ENCODE measurements at regions not wholly inside any gene's neighbourhood (a gene's known extent, or its start where the extent isn't known, plus 50 kb on each side); places are given as distances from the start of the nearest gene placed in this dataset.
A peak's percentile ranks its signal among the peaks of the same experiment; 100 is the strongest.

DNA sequence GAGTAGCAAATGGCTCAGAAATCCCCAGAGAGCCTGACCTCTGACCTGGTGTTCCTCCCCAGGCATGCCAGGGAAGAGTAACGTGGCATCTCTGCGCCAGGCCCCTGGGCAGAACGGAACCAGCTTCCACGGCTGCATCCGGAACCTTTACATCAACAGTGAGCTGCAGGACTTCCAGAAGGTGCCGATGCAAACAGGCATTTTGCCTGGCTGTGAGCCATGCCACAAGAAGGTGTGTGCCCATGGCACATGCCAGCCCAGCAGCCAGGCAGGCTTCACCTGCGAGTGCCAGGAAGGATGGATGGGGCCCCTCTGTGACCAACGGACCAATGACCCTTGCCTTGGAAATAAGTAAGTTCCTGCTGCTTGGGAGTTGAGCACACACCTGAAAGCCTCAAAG, 83.4 kb upstream of the PACRGL start:
- no peak for DNase-seq (ENCODE audit: extremely low read depth in 1 of 11, low read depth in 9 of 11, low spot score in 4 of 11)

DNA sequence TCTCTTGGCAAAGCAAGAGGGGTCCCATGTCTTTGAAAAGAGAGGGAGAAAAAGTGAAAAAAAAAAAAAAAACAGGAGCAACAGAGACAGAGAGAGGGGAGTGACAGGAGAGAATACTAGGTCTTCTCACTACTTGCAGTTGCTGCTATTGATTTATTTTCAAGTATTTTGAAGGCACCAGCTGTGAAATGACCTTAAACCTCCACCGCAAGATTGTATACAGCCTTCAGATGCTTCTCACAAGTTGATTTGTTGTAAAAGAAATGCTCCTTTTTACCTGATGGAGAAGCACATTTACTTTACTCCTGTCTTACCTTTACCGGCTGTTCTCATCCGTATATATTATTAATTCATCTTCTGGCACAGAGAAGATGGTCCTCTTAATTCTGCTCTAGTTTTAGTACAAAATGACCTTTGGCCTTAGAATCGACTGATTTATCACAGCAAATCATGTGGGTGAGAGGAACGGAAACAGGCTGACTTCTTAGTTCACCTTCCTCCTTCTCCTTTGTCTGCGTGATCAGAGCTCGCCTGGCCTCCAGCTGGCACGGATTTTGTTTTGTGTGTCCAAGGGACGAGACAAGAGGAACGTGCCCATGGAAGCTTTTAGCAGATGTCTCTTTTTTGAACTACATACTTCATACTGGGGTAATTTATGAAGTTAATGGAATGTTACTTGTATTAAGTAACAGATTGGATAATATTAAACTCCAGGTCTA, 82.4 kb upstream of the PACRGL start:
- peak in 8 of 11 donors; percentile 18 to 45 (median 36) for DNase-seq (ENCODE audit: extremely low read depth in 1 of 11, low read depth in 9 of 11, low spot score in 4 of 11)

DNA sequence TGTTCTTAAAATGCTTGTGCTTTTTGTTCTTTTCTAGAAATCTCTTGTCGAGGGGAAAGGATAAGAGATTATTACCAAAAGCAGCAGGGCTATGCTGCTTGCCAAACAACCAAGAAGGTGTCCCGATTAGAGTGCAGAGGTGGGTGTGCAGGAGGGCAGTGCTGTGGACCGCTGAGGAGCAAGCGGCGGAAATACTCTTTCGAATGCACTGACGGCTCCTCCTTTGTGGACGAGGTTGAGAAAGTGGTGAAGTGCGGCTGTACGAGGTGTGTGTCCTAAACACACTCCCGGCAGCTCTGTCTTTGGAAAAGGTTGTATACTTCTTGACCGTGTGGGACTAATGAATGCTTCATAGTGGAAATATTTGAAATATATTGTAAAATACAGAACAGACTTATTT, 81.5 kb upstream of the PACRGL start:
- no peak for DNase-seq (ENCODE audit: extremely low read depth in 1 of 11, low read depth in 9 of 11, low spot score in 4 of 11)

DNA sequence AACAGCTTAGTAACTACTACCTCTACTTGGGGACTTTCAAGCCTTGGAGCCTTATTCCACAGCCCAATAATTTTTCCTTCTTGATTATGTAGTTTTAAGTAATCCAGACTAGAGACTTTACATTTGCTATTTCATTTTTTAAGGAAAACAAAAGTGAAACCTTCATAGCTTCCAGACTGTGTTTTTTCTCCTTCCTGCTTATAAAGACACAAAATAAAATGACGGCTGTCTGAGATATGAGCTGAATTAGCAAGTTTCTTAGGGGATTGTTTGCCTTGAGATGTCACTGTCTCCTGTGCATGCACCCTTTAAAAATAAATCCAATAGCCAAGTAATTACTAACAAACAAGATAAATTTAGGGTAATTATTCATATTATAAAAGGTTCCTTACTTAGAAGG, 78.8 kb upstream of the PACRGL start:
- no peak for DNase-seq (ENCODE audit: extremely low read depth in 1 of 11, low read depth in 9 of 11, low spot score in 4 of 11)

DNA sequence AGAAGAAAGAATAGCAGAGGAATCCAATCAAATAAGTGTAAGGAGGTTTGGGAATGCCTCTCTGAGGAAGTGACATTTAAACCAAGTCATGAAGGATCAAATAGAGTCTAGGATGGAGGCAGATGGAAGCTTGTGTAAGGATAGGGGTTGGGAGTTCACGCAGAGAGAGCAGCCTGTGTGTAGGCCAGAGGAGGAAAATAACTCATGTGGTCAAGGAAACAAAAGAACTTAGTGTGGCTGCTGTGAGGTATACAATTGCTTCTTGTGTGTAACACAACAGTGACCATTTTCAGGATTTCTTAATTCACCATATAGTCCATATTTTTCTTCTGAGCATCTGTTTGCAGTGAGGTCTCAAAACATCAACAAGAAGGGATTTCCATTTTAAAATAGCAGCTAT, 77.6 kb upstream of the PACRGL start:
- no peak for DNase-seq (ENCODE audit: extremely low read depth in 1 of 11, low read depth in 9 of 11, low spot score in 4 of 11)

DNA sequence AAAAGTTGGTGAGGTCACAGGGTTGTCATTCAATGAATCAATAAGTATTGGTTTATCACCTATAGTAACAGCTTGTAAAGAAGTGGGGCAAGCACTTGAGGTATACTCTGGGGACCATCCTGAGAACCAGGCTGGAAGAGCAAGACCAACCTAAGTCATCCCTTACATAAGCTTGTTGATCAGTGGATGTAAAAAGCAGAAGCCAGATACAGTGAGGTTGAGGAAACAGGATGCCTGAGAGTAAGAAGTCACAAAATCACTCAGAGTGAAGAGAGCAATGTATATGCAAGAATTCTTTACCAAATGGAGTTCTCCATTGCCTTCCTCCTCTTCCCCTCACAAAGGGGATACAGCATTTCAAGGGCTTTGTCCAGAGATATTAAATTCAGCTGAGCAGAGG, 76.3 kb upstream of the PACRGL start:
- no peak for DNase-seq (ENCODE audit: extremely low read depth in 1 of 11, low read depth in 9 of 11, low spot score in 4 of 11)

DNA sequence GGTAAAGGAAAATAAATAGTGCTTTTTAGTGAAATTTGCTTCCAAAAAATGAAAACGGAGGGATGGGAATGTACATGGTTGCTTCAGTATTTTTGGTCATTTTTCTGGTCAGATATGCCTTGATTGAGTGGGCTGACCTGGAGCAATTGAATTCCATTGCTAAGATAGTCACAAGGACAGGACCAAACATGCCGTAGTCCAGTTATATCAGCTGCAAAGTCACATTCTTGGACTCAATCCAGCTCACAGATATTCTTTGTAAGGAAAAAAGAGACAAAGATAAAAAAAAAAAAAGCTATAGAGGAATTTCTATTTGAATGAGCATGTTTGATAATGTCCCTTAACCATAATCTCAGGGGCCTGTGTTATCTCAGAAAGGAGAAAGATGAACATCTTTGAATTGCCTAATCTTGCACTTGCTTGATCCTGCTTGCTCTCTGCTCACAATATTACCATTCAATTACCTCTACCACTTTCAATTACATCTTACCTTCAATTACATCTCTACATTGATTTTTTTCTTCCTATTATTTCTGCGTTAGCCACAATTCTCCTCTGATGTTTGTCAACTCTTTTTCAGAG, 75.4 kb upstream of the PACRGL start:
- no peak for DNase-seq (ENCODE audit: extremely low read depth in 1 of 11, low read depth in 9 of 11, low spot score in 4 of 11)

DNA sequence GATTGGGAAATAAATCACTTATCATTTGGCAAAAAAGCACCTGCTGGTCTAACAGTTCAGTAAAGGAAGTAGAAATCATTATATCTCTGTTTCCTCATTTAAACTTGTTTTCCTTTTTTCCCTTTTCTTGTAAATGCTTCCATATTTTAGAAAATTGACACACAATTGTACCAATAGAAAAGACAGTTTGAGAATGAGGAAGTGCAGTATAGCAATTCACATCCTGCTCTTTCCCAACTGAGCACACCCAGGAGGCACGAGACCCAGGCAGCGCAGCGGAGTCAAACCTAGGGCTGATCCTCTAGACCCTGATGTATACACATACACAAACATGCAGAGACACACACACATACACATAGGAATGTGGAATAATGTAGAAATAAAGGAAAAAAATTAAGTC, 74.8 kb upstream of the PACRGL start:
- DNase-seq (ENCODE audit: extremely low read depth in 1 of 11, low read depth in 9 of 11, low spot score in 4 of 11) = no peak

DNA sequence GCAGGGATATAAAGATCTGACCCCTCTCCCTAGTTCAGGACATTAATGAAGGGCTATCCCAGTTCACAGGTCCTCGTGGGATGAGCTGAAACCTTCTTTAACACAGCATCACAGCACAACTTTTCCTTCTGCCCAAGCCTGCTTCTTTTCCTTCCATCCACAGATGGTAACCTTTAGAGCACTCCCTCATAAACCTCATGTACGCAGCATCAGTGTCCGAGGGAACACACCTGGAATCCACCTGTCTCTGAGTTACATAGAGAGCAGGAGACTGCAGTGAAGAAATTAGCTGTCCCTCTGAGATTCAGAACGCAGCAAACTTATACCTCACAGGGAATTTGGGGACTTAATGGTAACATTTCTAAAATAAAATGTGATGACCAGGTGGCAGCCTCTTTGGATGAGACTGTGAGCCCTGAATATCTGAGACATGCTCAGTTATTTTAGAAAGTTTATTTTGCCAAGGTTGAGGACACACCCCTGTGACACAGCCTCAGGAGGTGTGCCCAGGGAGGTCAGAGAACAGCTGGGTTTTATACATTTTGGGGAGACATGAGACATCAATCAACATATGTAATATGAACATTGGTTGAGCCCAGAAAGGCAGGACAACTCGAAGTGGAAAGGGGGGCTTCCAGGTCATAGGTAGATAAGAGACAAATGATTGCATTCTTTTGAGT, 73.8 kb upstream of the PACRGL start:
- no peak for DNase-seq (ENCODE audit: extremely low read depth in 1 of 11, low read depth in 9 of 11, low spot score in 4 of 11)

DNA sequence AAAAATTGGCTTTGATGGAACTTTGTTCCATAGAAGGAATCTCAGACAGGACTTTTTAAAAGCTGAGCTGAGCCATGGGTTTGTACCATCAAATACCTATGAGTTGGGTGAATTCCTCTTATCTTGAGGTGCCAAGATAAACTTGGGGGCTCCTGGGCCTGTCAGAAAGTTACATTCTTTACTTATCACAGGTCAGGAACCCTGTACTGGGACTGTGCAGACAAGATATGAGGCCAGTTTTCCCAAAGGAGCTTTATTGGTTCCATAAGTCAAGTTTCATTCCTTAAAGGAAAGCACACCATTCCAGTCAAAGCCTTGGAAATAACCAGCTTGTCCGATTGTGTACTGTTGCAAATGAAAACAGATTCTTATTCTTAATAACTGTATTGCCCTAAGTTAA, 72.4 kb upstream of the PACRGL start:
- DNase-seq (ENCODE audit: extremely low read depth in 1 of 11, low read depth in 9 of 11, low spot score in 4 of 11) = no peak

DNA sequence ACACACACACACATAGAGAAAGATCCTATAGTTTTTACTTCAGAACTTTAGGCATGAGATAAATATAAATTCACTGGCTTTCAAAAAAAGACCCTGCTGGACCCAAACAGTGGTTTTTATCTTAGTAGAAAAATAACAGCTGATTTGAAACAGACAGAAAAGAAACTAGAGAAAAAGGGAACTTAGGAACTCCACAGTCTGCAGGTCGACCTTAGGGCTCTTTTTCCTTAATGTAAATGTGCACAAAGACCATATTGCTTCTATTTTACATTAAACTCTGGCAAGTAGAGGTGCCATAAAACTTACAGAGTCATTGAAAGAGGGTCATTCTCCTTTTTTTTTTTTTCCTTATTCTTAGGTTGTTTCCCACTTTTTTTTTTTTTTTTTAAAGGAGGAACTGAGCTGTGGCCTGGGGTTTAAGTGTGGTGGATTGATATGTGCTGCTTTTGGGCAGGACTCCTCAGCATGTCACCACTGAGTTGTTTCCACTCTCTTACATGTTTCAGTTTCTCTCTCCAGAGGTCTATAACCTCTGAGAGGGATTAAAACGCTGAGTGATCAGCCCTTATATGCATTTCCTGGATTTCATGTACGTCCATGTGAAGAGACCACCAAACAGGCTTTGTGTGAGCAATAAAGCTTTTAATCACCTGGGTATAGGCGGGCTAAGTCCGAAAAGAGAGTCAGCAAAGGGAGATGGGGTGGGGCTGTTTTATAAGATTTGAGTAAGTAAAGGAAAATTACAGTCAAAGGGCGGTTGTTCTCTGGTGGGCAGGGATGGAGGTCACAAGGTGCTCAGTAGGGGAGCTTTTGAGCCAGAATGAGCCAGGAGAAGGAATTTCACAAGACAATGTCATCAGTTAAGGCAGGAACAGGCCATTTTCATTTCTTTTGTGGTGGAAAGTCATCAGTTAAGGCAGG, 70.8 kb upstream of the PACRGL start:
- DNase-seq (ENCODE audit: extremely low read depth in 1 of 11, low read depth in 9 of 11, low spot score in 4 of 11) = no peak

DNA sequence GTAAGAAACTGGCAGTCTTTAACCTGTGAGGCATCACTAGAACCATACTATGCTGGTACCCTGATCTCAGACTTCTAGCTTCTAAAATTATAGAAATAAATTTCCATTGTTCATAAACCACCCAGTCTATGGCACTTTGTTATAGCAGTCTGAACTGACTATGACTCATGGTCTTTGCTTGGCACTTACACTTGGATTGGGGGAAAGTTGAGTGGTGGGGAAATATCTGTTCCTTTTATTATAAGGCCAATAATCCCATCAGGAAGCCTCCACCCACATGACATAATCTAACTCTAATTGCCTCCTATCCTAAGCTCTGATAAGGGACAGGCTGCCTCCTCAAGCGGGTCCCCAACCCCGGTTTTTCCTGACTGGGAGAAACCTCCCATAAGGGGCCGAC, 61.4 kb upstream of the PACRGL start:
- no peak for DNase-seq (ENCODE audit: extremely low read depth in 1 of 11, low read depth in 9 of 11, low spot score in 4 of 11)

DNA sequence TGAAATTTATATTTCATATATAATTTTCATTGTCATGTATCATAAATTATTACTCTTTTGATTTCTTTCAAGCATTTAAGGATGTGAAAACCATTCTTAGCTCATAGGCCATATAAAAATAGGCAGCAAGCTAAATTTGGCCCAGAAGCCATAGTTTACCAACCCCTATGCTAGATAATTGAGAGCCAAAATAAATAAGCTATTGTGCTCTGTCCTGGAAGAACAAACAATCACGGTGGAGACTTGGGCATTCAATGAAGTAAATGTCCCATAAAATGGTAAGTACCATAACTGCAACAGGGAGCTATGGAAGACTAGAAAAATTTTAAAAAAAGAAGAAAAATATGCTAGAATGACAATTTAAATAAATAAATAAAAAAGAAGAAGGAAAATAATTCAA, 60.9 kb upstream of the PACRGL start:
- DNase-seq (ENCODE audit: extremely low read depth in 1 of 11, low read depth in 9 of 11, low spot score in 4 of 11) = no peak

DNA sequence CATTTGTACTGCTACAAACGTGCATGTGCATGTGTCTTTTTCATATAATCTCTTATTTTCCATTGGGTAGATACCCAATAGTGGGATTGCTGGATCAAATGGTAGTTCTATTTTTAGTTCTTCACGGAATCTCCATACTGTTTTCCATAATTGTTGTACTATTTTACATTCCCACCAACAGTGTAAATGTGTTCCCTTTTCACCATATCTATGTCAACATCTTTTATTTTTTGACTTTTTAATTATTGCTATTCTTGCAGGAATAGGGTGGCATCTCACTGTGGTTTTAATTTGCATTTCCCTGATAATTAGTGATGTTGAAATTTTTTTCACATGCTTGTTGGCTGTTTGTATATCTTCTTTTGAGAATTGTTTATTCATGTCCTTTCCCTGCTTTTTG, 59.3 kb upstream of the PACRGL start:
- no peak for DNase-seq (ENCODE audit: extremely low read depth in 1 of 11, low read depth in 9 of 11, low spot score in 4 of 11)

DNA sequence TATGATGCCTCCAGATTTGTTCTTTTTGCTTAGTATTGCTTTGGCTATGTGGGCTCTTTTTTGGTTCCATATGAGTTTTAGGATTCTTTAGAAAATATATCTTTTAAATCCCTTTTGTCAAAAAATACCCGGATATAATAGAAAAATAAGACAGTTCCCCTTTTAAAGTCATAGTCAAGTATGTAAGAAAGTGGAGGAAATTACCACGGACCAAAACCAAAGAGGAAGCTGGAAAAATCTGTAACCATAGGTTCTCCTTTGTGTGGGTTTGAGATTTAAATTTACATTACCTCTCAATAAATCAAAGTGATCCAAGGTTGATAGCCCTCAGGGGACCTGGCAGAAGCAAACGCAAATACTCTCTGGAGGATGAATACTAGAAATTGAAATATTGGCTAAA, 58.3 kb upstream of the PACRGL start:
- DNase-seq (ENCODE audit: extremely low read depth in 1 of 11, low read depth in 9 of 11, low spot score in 4 of 11) = no peak

DNA sequence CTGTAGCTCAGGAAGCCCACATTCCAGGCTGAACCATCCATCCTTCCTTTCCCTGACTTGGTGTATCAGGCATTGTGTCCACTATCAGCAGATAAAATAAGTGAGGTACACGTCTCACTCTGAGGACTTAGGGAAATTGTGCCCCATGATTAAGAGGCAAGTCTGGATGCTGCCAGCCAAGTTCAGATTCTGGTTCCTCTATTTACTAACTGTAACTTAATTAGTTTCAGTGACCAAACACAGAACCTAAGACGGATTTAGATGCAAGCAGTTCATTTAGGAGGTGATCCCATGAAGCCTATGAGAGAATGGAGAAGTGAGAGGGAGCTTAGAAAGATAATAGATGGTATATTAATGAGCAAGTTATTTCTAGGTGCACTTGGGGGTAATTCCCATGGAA, 56.6 kb upstream of the PACRGL start:
- no peak for DNase-seq (ENCODE audit: extremely low read depth in 1 of 11, low read depth in 9 of 11, low spot score in 4 of 11)

DNA sequence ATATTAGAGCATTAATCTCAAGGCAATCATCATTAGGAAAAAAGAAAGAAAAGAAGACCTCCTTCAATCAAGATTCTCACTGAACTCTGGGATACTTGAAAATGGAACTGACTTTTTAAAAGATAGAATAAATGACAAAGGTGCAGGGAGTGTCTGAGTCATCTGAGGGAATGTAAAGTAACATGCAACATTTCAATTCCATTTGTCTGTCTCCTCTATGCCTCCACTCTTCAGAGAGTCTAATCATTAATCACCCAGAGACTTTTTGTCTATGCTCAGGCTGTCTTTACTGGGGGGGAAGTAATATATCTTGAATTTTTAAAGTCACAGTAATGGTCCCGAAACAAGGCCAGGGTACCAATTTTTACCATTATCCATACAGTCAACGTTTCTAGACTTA, 55.0 kb upstream of the PACRGL start:
- no peak for DNase-seq (ENCODE audit: extremely low read depth in 1 of 11, low read depth in 9 of 11, low spot score in 4 of 11)

DNA sequence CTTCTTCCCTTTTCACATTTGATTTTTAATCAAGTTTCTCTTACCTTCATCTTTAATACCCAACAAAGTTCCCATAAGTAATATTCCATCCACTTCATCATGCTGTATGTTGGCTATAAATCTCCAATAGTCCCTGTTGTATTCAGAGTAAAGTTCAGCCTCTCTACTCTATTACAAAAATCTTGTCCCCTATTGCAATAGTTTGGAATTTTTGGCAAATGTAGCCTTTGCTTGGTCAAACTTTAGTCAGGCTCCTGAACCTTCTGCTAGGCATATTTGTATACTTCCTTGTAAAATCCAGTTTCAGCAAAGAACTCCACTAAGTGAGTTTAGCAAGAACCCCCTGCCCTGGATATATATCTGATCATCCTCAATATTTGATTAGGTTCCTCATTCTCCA, 54.0 kb upstream of the PACRGL start:
- no peak for DNase-seq (ENCODE audit: extremely low read depth in 1 of 11, low read depth in 9 of 11, low spot score in 4 of 11)

All from renal cortex interstitium (tissue), 11 donors.